H1 (cell line): ENCODE measurements at regions not wholly inside any gene's neighbourhood (a gene's known extent, or its start where the extent isn't known, plus 50 kb on each side); places are given as distances from the start of the nearest gene placed in this dataset.

ENCODE experiments used
- CTCF ChIA-PET: fragments of 300-600 bp; sonication (Branson Sonifier 250); formaldehyde crosslinking; loops from one replicate; lab custom pipeline; 2021; ENCODE audit not compliant: partially characterized antibody; lab: Charles Lee
- POLR2A ChIA-PET: fragments of 300-600 bp; sonication (Branson Sonifier 250); formaldehyde crosslinking; loops from one replicate; lab custom pipeline; 2021; ENCODE audit warnings: inconsistent platforms; ENCODE audit not compliant: partially characterized antibody; lab: Charles Lee
- DNase-seq, 2 experiments: peaks; one replicate each; pipeline versions ENCODE4 v3.0.0 to v3.0.0-alpha.2; 2010 to 2022; ENCODE audit warnings: low spot score in 2 of 2, low read depth in 1 of 2, mixed read lengths in 1 of 2
- FAIRE-seq: peaks from 2 replicates; lab custom pipeline; 2011; peaks lifted over from hg19 to GRCh38; lab: Jason Lieb, UNC
- H2AFZ ChIP-seq: 2 replicates; pipeline ENCODE4 v1.8.1; 2012; ENCODE audit warnings: low read length, inconsistent platforms
- H2AK5ac ChIP-seq: 2 replicates; pipeline ENCODE4 v1.6.1; 2013; ENCODE audit warnings: low read depth, low read length
- H2BK120ac ChIP-seq: replicated peaks from 2 replicates; pipeline ENCODE3; 2013; ENCODE audit warnings: low read depth, low read length, inconsistent platforms
- H2BK12ac ChIP-seq: 2 replicates; pipeline ENCODE4 v1.6.1; 2013; ENCODE audit warnings: low read depth, low read length
- H2BK15ac ChIP-seq: 2 replicates; pipeline ENCODE4 v1.6.1; 2013; ENCODE audit warnings: low read length
- H2BK20ac ChIP-seq: 2 replicates; pipeline ENCODE4 v1.6.1; 2013; ENCODE audit warnings: low read length
- H2BK5ac ChIP-seq: 2 replicates; pipeline ENCODE4 v1.6.1; 2013; ENCODE audit warnings: low read depth, low read length
- H3K14ac ChIP-seq: 2 replicates; pipeline ENCODE4 v1.6.1; 2013; ENCODE audit warnings: inconsistent platforms; ENCODE audit not compliant: insufficient read length
- H3K18ac ChIP-seq: 2 replicates; pipeline ENCODE4 v1.6.1; 2013; ENCODE audit warnings: low read length; ENCODE audit errors: extremely low read depth
- H3K23ac ChIP-seq: 2 replicates; pipeline ENCODE4 v1.6.1; 2013; ENCODE audit warnings: inconsistent platforms; ENCODE audit not compliant: insufficient read length
- H3K23me2 ChIP-seq: 2 replicates; pipeline ENCODE4 v1.6.1; 2013; ENCODE audit warnings: low read depth, low read length
- H3K27ac ChIP-seq: 2 replicates; pipeline ENCODE4 v1.6.1; 2011; ENCODE audit warnings: low read depth, low read length, inconsistent platforms
- H3K27me3 ChIP-seq, 4 experiments: replicated peaks in 1 of 4; 1 replicate in 1 of 4; 2 replicates in 3 of 4; pipeline versions ENCODE4 v1.6.1 to v1.8.1; 2011 to 2013; ENCODE audit warnings: low read length in 3 of 4, mild to moderate bottlenecking in 3 of 4, inconsistent platforms in 2 of 4, mixed read lengths in 2 of 4, moderate library complexity in 1 of 4; ENCODE audit not compliant: control insufficient read depth in 3 of 4, insufficient read depth in 3 of 4; ENCODE audit errors: extremely low read depth in 1 of 4
- H3K36me3 ChIP-seq, 4 experiments: 2 replicates each; pipeline versions ENCODE4 v1.6.1 to v1.8.1; 2011 to 2013; ENCODE audit warnings: mild to moderate bottlenecking in 4 of 4, low read length in 3 of 4, moderate library complexity in 2 of 4, control low read depth in 1 of 4, inconsistent platforms in 1 of 4; ENCODE audit not compliant: insufficient read depth in 4 of 4, control insufficient read depth in 2 of 4
- H3K4ac ChIP-seq: replicated peaks from 2 replicates; pipeline ENCODE3; 2013; ENCODE audit warnings: low read length, low read depth, mixed read lengths, inconsistent platforms; ENCODE audit not compliant: insufficient read length
- H3K4me1 ChIP-seq, 4 experiments: replicated peaks in 1 of 4; 1 replicate in 1 of 4; 2 replicates in 3 of 4; pipeline versions ENCODE4 v1.6.1 to v1.8.1; 2011 to 2013; ENCODE audit warnings: low read length in 3 of 4, inconsistent platforms in 2 of 4, mixed read lengths in 1 of 4; ENCODE audit not compliant: insufficient read depth in 4 of 4, control insufficient read depth in 3 of 4
- H3K4me2 ChIP-seq, 2 experiments: 2 replicates each; pipeline versions ENCODE4 v1.6.1 to v1.8.1; 2011 to 2013; ENCODE audit warnings: low read depth in 2 of 2, low read length in 2 of 2, control low read depth in 1 of 2, inconsistent platforms in 1 of 2, mild to moderate bottlenecking in 1 of 2; ENCODE audit not compliant: insufficient read depth in 1 of 2
- H3K4me3 ChIP-seq, 4 experiments: fragments of 200-600, 300-600 bp in 1 of 4; sonication (generic), shearing (Covaris generic), sonication (Bioruptor Twin) in 1 of 4; 2 replicates each; pipeline versions ENCODE4 v1.5.1 to v1.8.1; 2011 to 2016; ENCODE audit warnings: low read length in 4 of 4, low read depth in 3 of 4, control low read depth in 2 of 4, inconsistent platforms in 2 of 4, mild to moderate bottlenecking in 2 of 4, mixed read lengths in 1 of 4, moderate library complexity in 1 of 4; ENCODE audit not compliant: insufficient read depth in 2 of 4; ENCODE audit errors: extremely low read depth in 1 of 4
- H3K56ac ChIP-seq: replicated peaks from 2 replicates; pipeline ENCODE3; 2013; ENCODE audit warnings: low read depth, mild to moderate bottlenecking, mixed read lengths, low read length, inconsistent platforms; ENCODE audit not compliant: insufficient read length
- H3K79me1 ChIP-seq: 2 replicates; pipeline ENCODE4 v1.6.1; 2013; ENCODE audit warnings: low read depth, low read length, control low read depth
- H3K79me2 ChIP-seq, 2 experiments: 2 replicates each; pipeline versions ENCODE4 v1.6.1 to v1.8.1; 2012 to 2013; ENCODE audit warnings: low read length in 2 of 2, mild to moderate bottlenecking in 2 of 2, inconsistent platforms in 1 of 2; ENCODE audit not compliant: insufficient read depth in 2 of 2, control insufficient read depth in 1 of 2
- H3K9ac ChIP-seq, 4 experiments: replicated peaks in 1 of 4; 1 replicate in 1 of 4; 2 replicates in 3 of 4; pipeline versions ENCODE4 v1.6.1 to v1.8.1; 2011 to 2013; ENCODE audit warnings: low read depth in 3 of 4, low read length in 3 of 4, control low read depth in 2 of 4, mild to moderate bottlenecking in 2 of 4, moderate library complexity in 2 of 4, inconsistent platforms in 1 of 4; ENCODE audit errors: extremely low read depth in 1 of 4
- H3K9me3 ChIP-seq, 2 experiments: 2 replicates each; pipeline versions ENCODE4 v1.6.1 to v1.8.1; 2012 to 2013; ENCODE audit warnings: mild to moderate bottlenecking in 2 of 2, moderate library complexity in 2 of 2, control low read depth in 1 of 2, inconsistent platforms in 1 of 2, low read depth in 1 of 2, low read length in 1 of 2, mixed read lengths in 1 of 2; ENCODE audit not compliant: insufficient read depth in 2 of 2
- H4K20me1 ChIP-seq, 2 experiments: replicated peaks in 1 of 2; 2 replicates each; pipeline versions ENCODE3 to v1.8.1; 2011 to 2013; ENCODE audit warnings: inconsistent platforms in 2 of 2, low read length in 2 of 2, mild to moderate bottlenecking in 1 of 2; ENCODE audit not compliant: insufficient read depth in 2 of 2, control insufficient read depth in 1 of 2
- H4K5ac ChIP-seq: 2 replicates; pipeline ENCODE4 v1.6.1; 2013; ENCODE audit warnings: low read length, low read depth, mixed read lengths, inconsistent platforms; ENCODE audit not compliant: insufficient read length
- H4K8ac ChIP-seq: 2 replicates; pipeline ENCODE4 v1.8.0; 2013; ENCODE audit warnings: mild to moderate bottlenecking, moderate library complexity, low read length, inconsistent platforms; ENCODE audit not compliant: insufficient read depth; ENCODE audit errors: extremely low read depth
- H4K91ac ChIP-seq: replicated peaks from 2 replicates; pipeline ENCODE3; 2013; ENCODE audit warnings: low read length, mixed read lengths, inconsistent platforms; ENCODE audit not compliant: insufficient read length
- ASH2L ChIP-seq: fragments of 200-600, 300-600 bp; sonication (generic); IDR thresholded peaks from one replicate; pipeline ENCODE4 v1.7.1; 2017; ENCODE audit warnings: low read length
- ATF3 ChIP-seq: IDR thresholded peaks from 2 replicates; pipeline ENCODE4 v1.6.1; 2011; ENCODE audit warnings: low read depth, mild to moderate bottlenecking, low read length; ENCODE audit not compliant: insufficient read depth
- BACH1 ChIP-seq: IDR thresholded peaks from 2 replicates; pipeline ENCODE4 v1.6.1; 2012; ENCODE audit warnings: low read length, improper control_type of control experiment
- CHD2 ChIP-seq: IDR thresholded peaks from 2 replicates; pipeline ENCODE4 v1.6.1; 2012; ENCODE audit warnings: low read length, improper control_type of control experiment
- EP300 ChIP-seq, 2 experiments: IDR thresholded peaks; 1 replicate in 1 of 2; 2 replicates in 1 of 2; pipeline ENCODE4 v1.6.1; 2011 to 2012; ENCODE audit warnings: low read depth in 2 of 2, low read length in 2 of 2, mild to moderate bottlenecking in 2 of 2, borderline replicate concordance in 1 of 2, inconsistent platforms in 1 of 2, moderate library complexity in 1 of 2
- GTF2F1 ChIP-seq: IDR thresholded peaks from 2 replicates; pipeline ENCODE4 v1.6.1; 2012; ENCODE audit warnings: low read depth, low read length, improper control_type of control experiment, borderline replicate concordance
- JUND ChIP-seq: IDR thresholded peaks from 2 replicates; pipeline ENCODE4 v1.6.1; 2011; ENCODE audit warnings: mild to moderate bottlenecking, improper control_type of control experiment, low read length
- KDM5A ChIP-seq: fragments of 200-600 bp; IDR thresholded peaks from 2 replicates; pipeline ENCODE4 v1.7.1; 2012; ENCODE audit warnings: mild to moderate bottlenecking, low read length, inconsistent platforms, mixed read lengths
- NRF1 ChIP-seq: IDR thresholded peaks from 2 replicates; pipeline ENCODE4 v1.6.1; 2011; ENCODE audit warnings: mild to moderate bottlenecking, low read depth, low read length, improper control_type of control experiment
- POLR2A ChIP-seq, 2 experiments: IDR thresholded peaks; 1 replicate in 1 of 2; 2 replicates in 1 of 2; pipeline ENCODE4 v1.6.1; 2011; ENCODE audit warnings: low read depth in 2 of 2, low read length in 2 of 2, mild to moderate bottlenecking in 2 of 2; ENCODE audit errors: control extremely low read depth in 1 of 2
- RFX5 ChIP-seq: IDR thresholded peaks from 2 replicates; pipeline ENCODE4 v1.6.1; 2011; ENCODE audit warnings: low read depth, low read length, improper control_type of control experiment, borderline replicate concordance
- RNF2 ChIP-seq: fragments of 200-900, 300-1000 bp; sonication (generic); IDR thresholded peaks from 2 replicates; pipeline ENCODE4 v1.7.1; 2016; ENCODE audit warnings: borderline replicate concordance, low read depth, mild to moderate bottlenecking, antibody characterized with exemption, low read length; ENCODE audit not compliant: poor library complexity, severe bottlenecking; ENCODE audit errors: missing control alignments
- RXRA ChIP-seq: IDR thresholded peaks from 2 replicates; pipeline ENCODE4 v1.6.1; 2011; ENCODE audit warnings: low read depth, mild to moderate bottlenecking, low read length, moderate library complexity; ENCODE audit not compliant: insufficient read depth
- SIX5 ChIP-seq: IDR thresholded peaks from 2 replicates; pipeline ENCODE4 v1.6.1; 2011; ENCODE audit warnings: mild to moderate bottlenecking, low read depth, low read length
- SUZ12 ChIP-seq: fragments of 200-600 bp; sonication (generic); IDR thresholded peaks from 2 replicates; pipeline ENCODE4 v1.6.1; 2012; ENCODE audit warnings: mild to moderate bottlenecking, inconsistent platforms, low read length, moderate library complexity, mixed read lengths
- WGBS, 2 experiments: shearing (Covaris generic) in 1 of 2; methylation state at CpG; one replicate each; pipeline versions ENCODE4 v1.1.6 to v1.1.7; 2013 to 2015; ENCODE audit warnings: low lambda C conversion rate in 2 of 2, mixed read lengths in 2 of 2, inconsistent platforms in 1 of 2, low coverage in 1 of 2, missing lambda C conversion rate in 1 of 2; ENCODE audit not compliant: insufficient replicate concordance in 2 of 2, insufficient coverage in 1 of 2, insufficient read length in 1 of 2; ENCODE audit errors: extremely low coverage in 1 of 2, missing lambda C conversion rate in 1 of 2; 5-methylcytosine and 5-hydroxymethylcytosine counted together

- Histone ChIP-seq H4K20me1 (no peaks in the 10 kb centered on the region), H2AFZ (no peak overlapping the region), H4K91ac (no peak overlapping the region), H2BK20ac (no peak overlapping the region), H3K4ac (no peak overlapping the region), H2AK5ac (no peak overlapping the region), H4K8ac (no peak overlapping the region), H3K56ac (no peak overlapping the region), H3K27me3 (no peaks in the 10 kb centered on the region), H3K4me1 (peaks cover 0 to 2% (median 0%) of the 10 kb centered on the region in 4 experiments; a peak in 1 of 7 replicates), H3K79me1 (no peaks in the 10 kb centered on the region), H3K18ac (no peak overlapping the region), H2BK5ac (no peak overlapping the region), H3K79me2 (no peaks in the 10 kb centered on the region), H4K5ac (no peak overlapping the region), H3K23me2 (no peaks in the 10 kb centered on the region), H3K4me2 (no peak overlapping the region), H3K36me3 (no peaks in the 10 kb centered on the region), H2BK120ac (no peak overlapping the region), H3K27ac (no peak overlapping the region), H2BK15ac (no peak overlapping the region), H3K14ac (no peak overlapping the region), H2BK12ac (no peak overlapping the region), H3K4me3 (no peak overlapping the region), H3K9me3 (no peaks in the 10 kb centered on the region), H3K23ac (no peak overlapping the region), H3K9ac (no peak overlapping the region)
- 74% methylated on average over 4 of the region's 4 CpGs; no CpG with 5 or more reads in 1 of the 2 experiments for WGBS, 2 experiments
- ChIA-PET POLR2A (no interaction called here), CTCF (interaction anchor here (1.1 to 1.7 kb wide), 2 partner anchors 25 to 27 kb away, joined by 3 read pairs; no protein-coding TSS in a partner anchor)
- FAIRE-seq (no peak), DNase-seq (no peak)
- TF ChIP-seq POLR2A (IDR thresholded peaks at IDR 0.05; ENCODE audit: control extremely low read depth in 1 of 2, low read depth in 2 of 2, low read length in 2 of 2) (no peak), BACH1 (no peak), JUND (no peak), GTF2F1 (no peak), NRF1 (no peak), RFX5 (no peak), RXRA (no peak), RNF2 (no peak), CHD2 (no peak), EP300 (IDR thresholded peaks at IDR 0.05; ENCODE audit: borderline replicate concordance in 1 of 2, low read depth in 2 of 2, low read length in 2 of 2) (no peak), KDM5A (no peak), ASH2L (no peak), SIX5 (no peak), SUZ12 (no peak), ATF3 (no peak)
Measured at GRCh38 chr10:78802431-78802830, 266.3 kb upstream of the ZMIZ1 start.
